GM21515 (cell line): ENCODE measurements at regions not wholly inside any gene's neighbourhood (a gene's known extent, or its start where the extent isn't known, plus 50 kb on each side); places are given as distances from the start of the nearest gene placed in this dataset.
"Not testable (repeated sequence)": the region's sequence is repeated elsewhere in the genome, so short reads cannot be mapped to it uniquely, and the experiment has no call there.

Experiments used
- ATAC-seq: cut with Tn5 transposase; IDR thresholded peaks from one replicate; pipeline ENCODE4 v1.9.1; 2021; ENCODE audit not compliant: unreplicated experiment

DNA sequence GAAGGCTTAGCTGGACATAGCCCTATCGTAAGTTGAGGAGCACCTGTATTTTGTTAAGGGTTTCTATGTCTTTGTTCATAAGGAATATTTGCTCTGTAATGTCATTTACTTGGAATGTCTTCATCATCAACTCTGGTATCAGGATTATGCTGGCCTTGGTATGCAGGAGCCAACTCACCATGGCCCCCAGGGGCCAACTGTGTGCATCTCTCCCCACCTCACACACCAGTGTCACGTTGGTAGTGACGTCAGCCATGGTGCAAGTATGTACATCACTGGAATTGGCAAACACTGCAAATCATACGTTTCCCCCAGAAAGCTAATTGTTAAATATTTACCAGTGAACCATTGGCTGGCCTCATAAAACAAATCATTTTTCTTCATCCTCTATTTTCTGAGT lies 70.8 kb downstream of the YTHDF1 start:
- ATAC-seq = no peak

DNA sequence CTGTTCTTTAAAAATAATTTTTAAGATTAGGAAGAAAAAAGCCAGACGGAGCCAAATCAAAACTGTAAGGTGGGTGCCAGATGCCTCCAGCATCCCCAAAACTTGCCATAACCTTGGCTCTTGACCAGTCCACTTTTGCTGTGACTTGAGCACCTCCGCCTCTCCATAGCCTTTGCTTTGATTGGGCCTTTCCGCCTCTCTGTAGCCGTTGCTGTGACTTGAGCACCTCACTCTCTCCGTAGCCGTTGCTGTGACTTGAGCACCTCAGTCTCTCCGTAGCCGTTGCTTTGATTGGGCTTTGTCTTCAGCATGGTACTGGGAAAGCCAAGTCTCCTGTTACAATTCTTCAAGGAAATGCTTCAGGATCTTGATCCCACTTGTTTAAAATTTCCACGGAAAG lies 73.0 kb downstream of the YTHDF1 start:
- ATAC-seq = no peak

DNA sequence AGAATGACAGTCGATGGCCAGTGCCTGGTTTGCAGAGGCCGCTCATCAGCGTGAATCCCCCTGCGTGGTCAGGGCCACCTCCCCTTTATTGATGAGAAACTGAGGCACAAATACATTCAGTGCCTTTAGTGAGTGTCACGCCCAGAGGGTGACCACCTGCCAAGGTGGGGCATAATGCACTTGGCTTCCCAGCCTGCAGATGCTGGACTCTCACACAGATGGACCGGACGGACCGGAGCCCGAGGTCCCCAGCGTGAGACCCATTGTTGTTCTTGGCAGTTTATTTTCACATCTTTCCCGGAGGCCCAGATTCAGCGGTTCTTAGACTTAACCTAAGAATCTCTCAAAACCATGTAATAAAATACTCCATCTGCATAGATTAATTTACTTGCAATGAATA lies 74.4 kb downstream of the YTHDF1 start:
- ATAC-seq = no peak

DNA sequence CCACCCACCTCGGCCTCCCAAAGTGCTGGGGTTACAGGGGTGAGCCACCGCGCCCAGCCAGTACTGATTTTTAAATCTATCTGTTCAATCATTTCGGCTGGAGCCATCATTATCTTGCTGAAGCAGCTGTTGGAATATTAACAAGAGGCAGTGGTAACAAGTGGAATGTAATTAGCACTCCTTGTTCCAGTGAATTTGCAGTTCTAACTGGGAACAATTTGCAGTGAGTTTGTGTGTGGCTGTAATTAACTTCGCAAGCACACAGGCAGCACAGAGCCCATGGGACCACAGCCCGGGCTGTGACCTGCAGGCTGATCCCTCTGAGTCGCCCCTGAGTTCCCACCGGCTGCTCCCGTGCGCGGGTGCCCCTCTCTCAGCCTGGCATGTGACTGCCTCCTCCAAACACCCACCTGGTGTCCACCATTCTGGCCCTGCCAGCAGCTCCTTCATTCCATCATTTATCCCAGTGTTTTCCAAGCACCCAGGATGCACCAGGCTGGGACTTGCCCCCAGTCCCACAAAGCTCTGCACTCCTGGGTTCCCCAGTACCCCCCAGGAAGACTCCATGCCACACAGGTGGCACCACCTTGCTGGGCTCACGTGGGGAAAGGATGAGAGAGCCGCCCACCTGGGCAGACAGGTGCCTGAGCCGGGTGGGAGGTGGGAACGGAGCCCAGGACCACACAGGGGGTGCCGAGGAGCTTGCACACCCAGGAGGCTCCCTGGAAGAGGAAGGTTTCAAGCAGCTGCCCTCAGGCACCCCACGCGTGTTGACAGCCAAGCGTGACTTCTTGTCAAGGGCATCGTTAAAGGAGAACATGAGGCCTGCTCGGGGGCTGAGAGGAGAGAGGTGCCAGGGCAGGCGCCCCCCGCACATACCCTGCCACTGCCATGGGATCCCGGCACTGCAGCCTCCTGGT lies 75.2 kb downstream of the YTHDF1 start:
- ATAC-seq = no peak

DNA sequence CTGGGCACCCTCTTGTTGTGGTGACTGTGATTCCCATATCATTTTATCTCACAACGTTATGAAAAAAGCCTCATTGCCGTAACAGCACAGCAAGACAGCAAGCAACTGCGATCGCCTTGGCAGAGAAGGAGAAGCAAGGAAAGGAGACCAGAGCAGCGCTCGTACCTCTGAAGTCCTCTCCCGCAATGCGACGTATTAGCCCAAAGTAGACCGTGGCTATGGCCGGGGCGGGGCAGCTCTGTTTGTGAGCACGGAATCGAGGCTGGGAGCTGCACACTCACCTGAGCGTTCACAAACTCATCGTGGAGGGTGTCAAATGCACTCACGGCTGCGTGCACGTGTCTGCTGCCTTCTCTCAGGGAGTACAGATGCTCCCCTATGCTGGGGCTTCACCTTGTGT lies 76.1 kb downstream of the YTHDF1 start:
- ATAC-seq = no peak

DNA sequence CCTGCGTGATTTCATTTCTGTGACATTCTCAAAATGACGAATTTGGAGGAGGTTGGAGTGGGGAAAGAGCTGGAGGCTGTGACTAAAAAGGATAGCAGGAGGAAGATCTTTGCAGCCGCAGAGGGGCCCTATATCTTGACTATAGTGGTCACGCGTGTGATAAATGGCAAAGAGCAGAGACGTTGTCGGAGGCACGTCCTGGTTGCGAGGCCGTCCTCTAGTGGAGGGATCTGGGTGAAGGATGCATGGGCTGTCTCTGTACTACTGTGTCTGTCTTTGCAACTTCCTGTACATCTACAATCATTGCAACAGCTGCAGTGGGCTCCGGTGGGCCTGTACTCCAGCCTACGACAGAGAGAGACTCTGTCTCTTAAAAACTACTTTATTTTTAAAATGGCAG lies 76.6 kb downstream of the YTHDF1 start:
- no peak for ATAC-seq

DNA sequence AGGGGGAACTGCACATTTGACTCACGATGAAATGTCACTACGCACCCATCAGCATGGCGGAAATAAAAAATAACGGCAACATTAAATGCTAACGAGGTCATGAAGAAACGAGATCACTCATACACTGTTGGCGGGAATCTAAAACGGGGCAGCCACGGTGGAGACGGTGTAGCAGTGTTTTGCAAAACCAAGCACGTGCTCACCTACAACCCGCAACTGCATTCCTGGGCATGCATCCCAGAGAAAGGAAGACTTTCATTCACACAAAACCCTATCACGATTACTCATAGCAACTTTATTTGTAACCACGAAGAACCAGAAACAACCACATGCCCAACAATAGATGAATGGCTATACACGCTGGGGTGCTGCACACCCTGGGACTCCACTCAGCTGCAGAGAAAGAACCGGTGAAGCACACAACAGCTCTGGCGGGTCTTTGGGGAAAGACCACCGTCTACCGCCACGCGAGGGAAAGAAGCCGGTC lies 77.0 kb downstream of the YTHDF1 start:
- no peak for ATAC-seq

DNA sequence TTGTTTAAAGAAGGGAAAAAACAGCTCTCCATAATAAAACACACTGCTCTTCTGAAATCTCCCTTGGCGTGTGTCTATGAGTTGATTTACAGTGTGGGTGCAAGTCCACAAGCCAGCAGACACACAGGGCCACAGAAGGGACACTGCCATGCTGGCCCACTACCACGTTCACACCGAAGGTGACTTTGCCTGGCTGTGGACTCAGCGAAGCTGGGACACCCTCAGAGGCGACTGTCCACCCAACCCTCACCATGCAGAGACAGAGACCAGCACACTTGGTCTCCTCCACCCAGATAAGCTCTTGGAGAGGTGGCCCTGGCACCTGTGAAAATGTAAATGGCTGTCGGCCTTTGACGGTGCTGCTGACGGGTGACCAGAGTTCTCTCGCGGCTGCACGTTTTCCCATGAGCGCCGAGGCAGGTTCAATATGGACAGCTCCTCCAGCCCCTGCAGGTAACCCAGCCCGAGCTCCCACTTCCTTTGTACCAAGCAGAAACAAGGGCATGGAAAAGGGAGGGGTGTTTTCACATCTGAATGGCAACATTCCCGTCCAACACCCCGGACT lies 78.0 kb downstream of the YTHDF1 start:
- ATAC-seq = no peak

DNA sequence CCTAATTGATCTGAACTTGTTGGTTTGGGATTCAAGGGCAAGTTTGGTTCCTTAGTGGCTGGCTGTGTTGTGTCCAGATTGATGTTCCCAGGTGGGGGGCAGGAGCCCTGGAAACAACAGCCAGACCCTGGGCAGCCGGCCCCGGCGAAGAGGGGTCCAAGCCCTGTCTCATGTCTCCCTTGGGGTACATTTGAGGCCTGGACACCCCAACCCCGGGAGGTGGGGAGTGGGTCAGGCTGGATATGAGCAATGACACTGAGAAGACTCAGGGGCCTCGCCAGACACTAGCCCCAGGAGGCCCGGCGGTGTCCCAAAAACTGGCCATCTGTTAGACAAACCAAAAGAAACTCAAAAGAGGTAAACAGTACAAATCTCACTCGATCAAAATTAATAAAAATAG lies 79.6 kb downstream of the YTHDF1 start:
- ATAC-seq = no peak

DNA sequence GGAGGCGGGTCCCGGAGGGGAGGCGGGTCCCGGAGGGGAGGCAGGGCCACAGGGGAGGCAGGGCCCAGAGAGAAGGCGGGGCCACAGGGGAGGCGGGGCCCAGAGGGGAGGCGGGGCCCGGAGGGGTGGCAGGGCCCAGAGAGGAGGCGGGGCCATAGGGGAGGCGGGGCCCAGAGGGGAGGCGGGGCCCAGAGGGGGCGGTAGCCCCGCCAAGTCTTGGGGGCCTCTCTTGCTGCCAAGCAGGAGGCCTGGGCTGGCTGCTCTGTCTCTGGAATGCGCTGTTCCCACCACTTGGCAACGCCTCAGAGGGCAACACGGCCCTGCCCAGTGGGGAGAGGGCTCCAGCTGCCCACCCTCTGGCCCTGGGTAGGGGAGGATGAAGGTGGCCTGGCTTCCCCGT lies 80.5 kb downstream of the YTHDF1 start:
- no peak for ATAC-seq

DNA sequence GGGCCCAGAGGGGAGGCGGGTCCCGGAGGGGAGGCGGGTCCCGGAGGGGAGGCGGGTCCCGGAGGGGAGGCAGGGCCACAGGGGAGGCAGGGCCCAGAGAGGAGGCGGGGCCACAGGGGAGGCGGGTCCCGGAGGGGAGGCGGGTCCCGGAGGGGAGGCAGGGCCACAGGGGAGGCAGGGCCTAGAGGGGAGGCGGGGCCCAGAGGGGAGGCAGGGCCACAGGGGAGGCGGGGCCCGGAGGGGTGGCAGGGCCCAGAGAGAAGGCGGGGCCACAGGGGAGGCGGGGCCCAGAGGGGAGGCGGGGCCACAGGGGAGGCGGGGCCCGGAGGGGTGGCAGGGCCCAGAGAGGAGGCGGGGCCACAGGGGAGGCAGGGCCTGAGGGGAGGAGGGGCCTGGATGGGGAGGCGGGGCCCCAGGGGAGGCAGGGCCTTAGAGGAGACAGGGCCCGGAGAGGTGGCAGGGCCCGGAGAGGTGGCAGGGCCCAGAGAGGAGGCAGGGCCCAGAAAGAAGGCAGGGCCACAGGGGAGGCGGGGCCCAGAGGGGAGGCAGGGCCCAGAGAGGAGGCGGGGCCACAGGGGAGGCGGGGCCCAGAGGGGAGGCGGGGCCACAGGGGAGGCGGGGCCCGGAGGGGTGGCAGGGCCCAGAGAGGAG lies 81.1 kb downstream of the YTHDF1 start:
- not testable (repeated sequence) for ATAC-seq

DNA sequence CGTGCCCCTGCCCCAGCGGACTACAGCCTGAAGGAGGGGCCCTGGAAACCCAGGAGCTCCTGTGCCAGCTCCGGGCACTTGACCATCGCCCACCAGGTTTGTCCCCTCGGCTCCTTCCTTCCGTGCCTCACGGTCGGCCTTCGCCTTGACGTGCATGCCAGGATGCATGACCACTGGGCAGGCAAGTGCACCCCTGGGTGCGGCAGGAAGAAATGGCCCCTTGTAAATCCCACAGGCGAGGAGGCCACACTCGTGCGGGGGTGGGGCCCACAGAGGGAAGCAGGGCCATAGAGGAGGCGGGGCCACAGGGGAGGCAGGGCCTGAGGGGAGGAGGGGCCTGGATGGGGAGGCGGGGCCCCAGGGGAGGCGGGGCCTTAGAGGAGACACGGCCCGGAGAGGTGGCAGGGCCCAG lies 81.7 kb downstream of the YTHDF1 start:
- ATAC-seq = no peak

DNA sequence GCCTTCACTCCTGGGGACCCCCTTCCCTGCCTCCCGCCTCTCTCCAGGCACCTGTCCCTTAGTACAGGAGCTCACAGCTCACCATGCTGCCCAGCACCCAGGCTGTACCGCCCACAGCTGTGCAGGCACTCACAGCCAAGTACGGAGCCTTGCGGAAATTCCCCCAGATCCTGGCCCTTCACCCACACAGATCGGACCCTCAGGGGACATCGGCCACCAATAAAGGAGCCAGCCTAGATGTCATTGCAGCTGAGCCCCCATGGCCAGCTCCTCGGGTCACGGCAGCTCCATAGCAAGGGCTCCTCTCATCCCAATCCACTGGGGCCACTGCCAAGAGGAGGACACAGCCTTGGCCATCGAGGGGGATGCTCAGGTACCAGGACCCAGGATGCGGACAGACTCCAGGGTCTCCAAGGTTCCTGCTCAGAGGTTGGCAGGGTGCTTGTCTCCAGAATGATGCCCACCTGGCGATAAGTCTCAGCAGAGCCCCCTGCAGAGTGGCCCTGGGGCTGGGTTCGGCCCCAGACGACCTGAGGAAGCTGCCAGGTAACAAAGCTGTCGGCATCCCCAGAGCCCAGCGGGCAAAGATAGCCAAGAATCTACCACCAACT lies 82.3 kb downstream of the YTHDF1 start:
- no peak for ATAC-seq

DNA sequence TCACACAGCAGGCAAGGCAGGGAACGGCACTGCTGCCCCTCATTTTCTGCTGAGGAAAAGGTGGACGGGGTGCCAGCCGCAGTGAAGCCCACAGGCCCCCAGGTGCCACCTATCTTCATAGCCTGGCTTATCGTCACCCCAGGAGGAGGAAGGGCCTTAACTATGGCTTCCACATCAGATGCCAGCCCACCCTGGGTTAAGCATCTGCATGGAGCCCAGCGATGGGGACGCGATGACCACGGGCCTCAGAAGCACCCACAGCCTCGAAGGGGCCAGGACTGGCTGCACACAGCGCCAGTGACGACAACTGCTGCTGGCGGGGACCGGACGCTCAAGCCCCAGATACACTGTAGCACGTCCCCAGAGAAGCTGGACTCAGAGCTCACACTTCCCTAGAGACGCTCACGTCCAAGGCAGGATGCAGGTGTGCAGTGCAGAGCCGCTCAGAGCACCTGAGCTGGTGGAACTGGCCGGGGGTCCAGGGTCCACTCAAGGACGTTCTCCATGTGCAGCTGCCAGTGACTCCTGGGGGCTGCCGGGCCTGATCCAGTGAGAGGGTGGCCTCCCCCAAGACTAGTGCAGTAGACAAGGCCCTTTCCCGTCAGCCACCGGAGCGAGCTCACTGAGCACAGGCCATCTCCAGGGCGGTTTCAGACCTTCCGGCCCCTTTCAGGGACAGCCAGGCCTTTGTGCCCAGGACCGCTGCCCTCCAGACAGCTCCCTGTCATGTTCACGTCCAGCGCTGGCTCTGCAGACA lies 83.0 kb downstream of the YTHDF1 start:
- no peak for ATAC-seq

DNA sequence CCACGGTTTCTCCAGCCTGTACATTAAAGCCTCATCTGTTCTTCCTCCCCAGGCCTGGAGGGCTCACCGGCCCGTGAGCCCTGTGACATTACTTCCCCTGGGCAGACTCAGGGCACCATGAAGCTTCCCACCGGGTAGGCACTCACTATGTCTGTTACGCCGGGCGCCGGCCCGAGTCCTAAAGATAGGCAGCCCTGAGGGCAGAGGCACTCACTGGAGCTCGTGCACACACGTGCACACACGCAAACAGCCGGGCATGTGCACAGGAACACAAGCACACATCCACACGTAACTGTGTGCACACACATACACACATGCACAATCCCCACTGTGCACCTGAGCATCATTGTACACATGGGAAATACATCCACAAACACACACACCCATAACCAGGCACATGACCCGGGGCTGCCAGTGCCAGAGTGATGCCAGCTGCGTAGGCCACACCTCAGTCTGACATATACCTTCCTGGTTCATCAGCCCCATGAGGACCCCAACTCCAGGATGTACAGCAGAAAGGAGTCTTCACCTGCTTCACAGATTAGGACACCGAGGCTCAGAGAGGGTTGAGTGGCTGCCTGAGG lies 83.7 kb downstream of the YTHDF1 start:
- no peak for ATAC-seq

DNA sequence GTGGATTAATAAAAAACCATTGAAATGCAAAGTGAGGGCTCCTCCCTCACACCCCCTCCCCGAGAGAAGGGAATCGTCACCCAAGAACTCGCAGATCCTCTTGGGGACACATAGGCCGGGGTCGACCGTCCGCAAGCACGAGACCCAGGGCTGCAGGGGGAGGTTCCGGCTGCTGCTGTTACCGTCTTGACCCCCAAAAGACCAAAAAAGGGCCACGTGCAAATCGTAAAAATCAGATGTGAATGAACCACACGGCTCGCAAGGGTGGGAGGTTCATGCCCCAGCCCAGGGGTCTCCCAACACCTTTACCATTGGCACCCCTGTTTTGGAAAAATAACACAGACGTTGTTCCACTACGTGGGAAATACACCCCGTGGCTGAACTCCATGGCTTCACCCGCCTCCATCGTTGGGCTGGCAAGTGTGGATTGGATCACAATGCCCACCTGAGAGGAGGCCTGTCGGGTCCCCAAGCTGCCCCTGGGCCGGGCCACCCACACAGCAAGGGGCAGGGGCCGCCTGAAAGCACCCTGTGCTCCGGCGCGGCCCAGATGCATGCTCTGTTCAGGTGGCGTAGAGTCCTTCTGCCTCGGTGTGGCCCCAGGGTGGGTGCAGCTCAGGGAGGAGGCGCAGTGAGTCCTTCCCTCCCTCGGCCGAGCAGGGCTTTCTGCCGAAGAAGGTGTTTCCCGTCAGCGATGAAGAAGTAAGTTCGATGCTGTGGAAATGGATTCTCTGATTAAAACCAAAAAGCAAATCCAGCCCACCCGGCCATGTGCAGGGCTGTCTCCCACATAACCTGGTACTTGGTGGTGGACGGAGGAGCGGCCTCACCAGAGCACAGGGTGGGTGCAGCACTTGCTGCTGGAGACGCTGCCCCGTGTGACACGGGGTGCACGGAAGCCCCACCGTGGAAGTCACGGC lies 85.0 kb downstream of the YTHDF1 start:
- ATAC-seq = no peak

DNA sequence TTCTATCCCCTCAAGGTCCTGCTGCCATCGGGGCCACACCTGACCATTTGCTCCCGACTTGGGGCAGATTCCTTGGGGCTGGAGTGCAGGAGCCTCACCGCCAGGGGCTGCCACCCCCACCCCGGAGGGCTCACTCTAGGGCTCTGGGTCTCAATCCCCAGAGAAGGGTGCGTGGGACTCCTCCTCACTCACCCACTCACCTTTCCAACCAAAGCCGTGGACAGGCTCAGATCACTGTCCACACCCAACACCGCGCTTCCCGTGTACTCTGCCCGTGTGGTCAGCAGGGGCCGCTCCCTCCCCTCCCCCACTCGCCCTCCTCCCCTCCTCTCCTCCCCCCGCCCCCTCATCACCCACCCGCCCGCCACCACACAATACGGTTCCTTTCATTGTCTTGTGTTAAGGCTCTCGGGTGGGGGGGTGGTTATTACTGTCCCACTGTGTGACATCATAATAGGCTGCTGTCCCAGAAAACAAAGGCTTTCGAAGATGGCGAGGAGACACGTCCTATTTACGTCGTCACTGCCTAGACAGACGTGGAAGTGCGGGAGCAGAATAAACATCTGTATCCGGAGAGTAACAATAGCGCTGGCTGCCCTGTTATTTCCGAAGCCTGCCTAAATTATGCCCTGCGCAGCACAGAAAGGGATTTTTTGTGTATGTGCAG lies 85.8 kb downstream of the YTHDF1 start:
- ATAC-seq = no peak

DNA sequence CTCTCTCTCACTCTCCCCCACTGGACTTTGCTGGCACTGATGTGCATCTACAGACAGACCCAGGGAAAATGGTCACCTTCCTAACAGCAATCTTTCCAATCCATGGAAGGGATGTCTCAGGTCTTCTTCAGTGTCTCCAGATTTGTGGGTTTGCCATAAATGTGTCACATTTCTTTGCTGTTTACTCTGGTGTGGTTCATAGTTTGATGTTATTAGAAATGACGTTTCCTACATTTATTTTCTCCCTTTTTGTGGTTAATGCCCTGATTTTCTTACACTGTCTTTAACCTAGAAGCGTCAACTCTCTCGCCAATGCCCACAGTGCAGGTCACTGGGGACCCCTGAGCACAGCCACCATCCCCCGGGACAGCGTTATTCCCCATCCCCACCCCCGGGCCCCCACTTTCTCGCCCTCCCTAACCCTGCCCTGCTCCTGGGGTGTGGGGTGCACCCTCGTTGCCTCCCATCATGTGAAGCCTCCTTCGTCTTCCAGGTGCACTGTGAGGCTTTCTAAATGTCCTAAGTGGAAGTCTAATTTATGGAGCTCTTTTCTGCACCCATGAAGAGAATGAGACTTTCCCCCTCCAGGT lies 86.5 kb downstream of the YTHDF1 start:
- no peak for ATAC-seq

DNA sequence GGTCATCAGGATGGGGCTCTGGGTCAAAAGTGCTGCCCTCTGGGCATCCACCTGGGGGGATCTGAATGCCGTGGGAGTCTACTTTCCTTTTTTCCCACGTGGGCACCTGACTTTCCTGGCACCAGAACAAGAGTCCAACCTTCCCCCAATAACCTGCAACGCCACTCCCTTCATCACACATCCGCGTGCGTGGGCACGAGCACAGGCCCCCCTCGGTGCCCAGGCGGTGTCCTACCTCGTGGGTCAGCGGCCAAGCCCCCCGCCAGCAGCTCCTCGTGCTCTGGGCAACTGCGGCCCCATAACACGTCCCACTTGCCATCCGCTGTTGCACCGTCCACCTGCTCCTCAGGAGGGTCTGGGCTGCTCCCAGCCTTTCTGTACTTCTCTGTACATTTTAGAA lies 87.0 kb downstream of the YTHDF1 start:
- ATAC-seq = no peak
